Liver (tissue), 8 donors: ENCODE measurements at regions not wholly inside any gene's neighbourhood (a gene's known extent, or its start where the extent isn't known, plus 50 kb on each side); places are given as distances from the start of the nearest gene placed in this dataset.

Experiments
- DNase-seq: peaks from one replicate; pipeline ENCODE4 v3.0.0-alpha.2; 2017; ENCODE audit warnings: low spot score
- H3K27ac ChIP-seq, 2 donors: one replicate each; pipeline ENCODE4 v1.7.0; 2013; ENCODE audit warnings: inconsistent platforms in 2 of 2, low read length in 2 of 2, control low read depth in 1 of 2, low read depth in 1 of 2, mild to moderate bottlenecking in 1 of 2
- H3K27me3 ChIP-seq, 4 donors: one replicate each; pipeline versions ENCODE4 v1.6.1 to v1.7.0; 2013; ENCODE audit warnings: low read length in 3 of 4, inconsistent platforms in 1 of 4, mild to moderate bottlenecking in 1 of 4, moderate library complexity in 1 of 4; ENCODE audit not compliant: control insufficient read depth in 4 of 4, insufficient read depth in 4 of 4
- H3K36me3 ChIP-seq, 4 donors: one replicate each; pipeline versions ENCODE4 v1.6.1 to v1.7.0; 2013; ENCODE audit warnings: low read length in 3 of 4, mild to moderate bottlenecking in 3 of 4, low read depth in 1 of 4, moderate library complexity in 1 of 4; ENCODE audit not compliant: control insufficient read depth in 4 of 4, insufficient read depth in 3 of 4
- H3K4me1 ChIP-seq, 4 donors: one replicate each; pipeline versions ENCODE4 v1.6.1 to v1.7.0; 2013; ENCODE audit warnings: low read length in 3 of 4, mild to moderate bottlenecking in 3 of 4, moderate library complexity in 1 of 4; ENCODE audit not compliant: control insufficient read depth in 4 of 4, insufficient read depth in 4 of 4
- H3K4me3 ChIP-seq, 3 donors: one replicate each; pipeline versions ENCODE4 v1.6.1 to v1.7.0; 2013; ENCODE audit warnings: low read length in 3 of 3, control low read depth in 1 of 3, low read depth in 1 of 3, mild to moderate bottlenecking in 1 of 3
- H3K9ac ChIP-seq, 2 donors: one replicate each; pipeline ENCODE4 v1.7.0; 2013; ENCODE audit warnings: low read length in 2 of 2, mild to moderate bottlenecking in 2 of 2, moderate library complexity in 2 of 2, control low read depth in 1 of 2, low read depth in 1 of 2
- H3K9me3 ChIP-seq, 4 donors: one replicate each; pipeline versions ENCODE4 v1.6.1 to v1.7.0; 2013; ENCODE audit warnings: low read length in 3 of 4; ENCODE audit not compliant: control insufficient read depth in 4 of 4
- EGR1 ChIP-seq, 2 donors: IDR thresholded peaks; 2 replicates each; pipeline ENCODE4 v1.6.1; 2016 to 2018; ENCODE audit warnings: antibody characterized with exemption in 2 of 2, low read depth in 2 of 2
- FOXA2 ChIP-seq: IDR thresholded peaks from 2 replicates; pipeline ENCODE4 v1.6.1; 2016; ENCODE audit warnings: antibody characterized with exemption
- JUND ChIP-seq, 2 donors: IDR thresholded peaks; 2 replicates each; pipeline ENCODE4 v1.6.1; 2016; ENCODE audit warnings: antibody characterized with exemption in 2 of 2
- RAD21 ChIP-seq, 2 donors: IDR thresholded peaks; 2 replicates each; pipeline ENCODE4 v1.6.1; 2016; ENCODE audit warnings: antibody characterized with exemption in 2 of 2, mild to moderate bottlenecking in 2 of 2
- REST ChIP-seq: IDR thresholded peaks from 2 replicates; pipeline ENCODE4 v1.6.1; 2016; ENCODE audit warnings: antibody characterized with exemption, mild to moderate bottlenecking
- RXRA ChIP-seq, 2 donors: IDR thresholded peaks; 2 replicates each; pipeline ENCODE4 v1.6.1; 2017 to 2018; ENCODE audit warnings: antibody characterized with exemption in 2 of 2, mild to moderate bottlenecking in 1 of 2
- SP1 ChIP-seq: IDR thresholded peaks from 2 replicates; pipeline ENCODE4 v1.6.1; 2018; ENCODE audit warnings: antibody characterized with exemption, mild to moderate bottlenecking
- TAF1 ChIP-seq: conservative IDR thresholded peaks from 2 replicates; pipeline ENCODE4 v1.6.1; 2016; ENCODE audit warnings: antibody characterized with exemption, mild to moderate bottlenecking
- WGBS: extraction: QIAGEN DNeasy Blood & Tissue Kit; methylation state at CpG from one replicate; pipeline ENCODE4 v1.1.7; 2013; 5-methylcytosine and 5-hydroxymethylcytosine counted together
- TF ChIP-seq, protein P1 (sequence below): fragments of 150-350 bp; IDR thresholded peaks from 2 replicates; pipeline ENCODE4 v1.5.1; 2017; ENCODE audit warnings: improper control_type of control experiment, low read depth, low read length; ENCODE audit not compliant: missing input control
- TF ChIP-seq, protein P2 (sequence below): IDR thresholded peaks from 2 replicates; pipeline ENCODE4 v1.6.1; 2016; ENCODE audit warnings: antibody characterized with exemption
- donor health status: healthy.
- donor health status: healthy.
- donor health status: healthy.
- donor health status: healthy.
- donor health status: healthy.

- Histone ChIP-seq H3K36me3 (no peaks in the 10 kb centered on the region), H3K27ac (no peak overlapping the region), H3K27me3 (no peaks in the 10 kb centered on the region), H3K9me3 (no peaks in the 10 kb centered on the region), H3K9ac (no peak overlapping the region), H3K4me1 (no peaks in the 10 kb centered on the region), H3K4me3 (no peak overlapping the region)
- no peak for TF ChIP-seq FOXA2
- TF ChIP-seq SP1 = no peak
- no peak for TF ChIP-seq EGR1 (IDR thresholded peaks at IDR 0.05; ENCODE audit: low read depth in 2 of 2)
- no peak for TF ChIP-seq RAD21 (IDR thresholded peaks at IDR 0.05)
- TF ChIP-seq JUND (IDR thresholded peaks at IDR 0.05) = no peak
- 56% methylated on average over 1 of the region's 1 CpG for WGBS
- DNase-seq = no peak
These were observed 1821.6 kb upstream of the C9orf72 start for GRCh38 chr9:29394855-29395254.

DNA sequence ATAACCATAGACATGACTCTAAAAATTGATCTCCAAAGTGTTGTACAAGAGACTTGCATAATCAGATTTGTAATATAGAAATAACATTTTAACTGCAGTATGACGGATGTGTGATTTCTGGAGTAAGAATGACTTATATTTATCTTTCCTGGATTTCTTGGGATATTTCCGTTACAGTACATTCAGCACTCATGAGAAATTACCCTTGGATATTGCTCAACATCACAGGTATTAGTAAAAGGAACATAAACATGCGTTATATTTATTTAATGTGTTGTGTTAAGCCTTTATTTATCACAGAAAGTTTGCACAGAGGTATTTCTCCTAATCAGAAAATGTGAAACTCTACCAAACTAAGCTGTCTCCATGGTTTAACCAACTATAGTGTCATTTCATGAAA lies 1823.9 kb upstream of the C9orf72 start:
- Histone ChIP-seq H3K4me1 (no peaks in the 10 kb centered on the region), H3K9me3 (no peaks in the 10 kb centered on the region), H3K4me3 (no peak overlapping the region), H3K36me3 (no peaks in the 10 kb centered on the region), H3K9ac (no peak overlapping the region), H3K27ac (no peak overlapping the region), H3K27me3 (no peaks in the 10 kb centered on the region)
- no peak for DNase-seq
- TF ChIP-seq TAF1 (no peak), JUND (IDR thresholded peaks at IDR 0.05) (no peak)
- 71% methylated on average over 3 of the region's 3 CpGs for WGBS

DNA sequence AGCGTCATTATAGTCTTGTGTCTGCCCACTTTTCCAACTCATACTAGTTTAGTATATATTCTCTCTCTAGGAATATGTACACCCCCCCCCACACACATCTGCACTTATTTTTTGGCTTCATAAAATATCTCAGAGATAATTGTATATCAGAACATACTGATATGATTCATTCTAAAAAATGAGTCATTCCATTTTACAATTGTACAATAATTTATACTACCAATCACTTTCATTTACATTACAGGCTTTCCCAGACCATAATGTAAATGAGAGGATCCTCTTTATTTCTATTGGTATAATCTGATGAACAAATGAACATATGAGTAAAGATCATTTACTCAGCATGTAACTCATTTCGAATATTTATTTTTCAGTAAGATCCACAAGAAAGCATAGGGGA lies 1842.9 kb upstream of the C9orf72 start:
- Histone ChIP-seq H3K36me3 (no peaks in the 10 kb centered on the region), H3K4me1 (no peaks in the 10 kb centered on the region)
- WGBS = 74% methylated on average over 2 of the region's 2 CpGs

DNA sequence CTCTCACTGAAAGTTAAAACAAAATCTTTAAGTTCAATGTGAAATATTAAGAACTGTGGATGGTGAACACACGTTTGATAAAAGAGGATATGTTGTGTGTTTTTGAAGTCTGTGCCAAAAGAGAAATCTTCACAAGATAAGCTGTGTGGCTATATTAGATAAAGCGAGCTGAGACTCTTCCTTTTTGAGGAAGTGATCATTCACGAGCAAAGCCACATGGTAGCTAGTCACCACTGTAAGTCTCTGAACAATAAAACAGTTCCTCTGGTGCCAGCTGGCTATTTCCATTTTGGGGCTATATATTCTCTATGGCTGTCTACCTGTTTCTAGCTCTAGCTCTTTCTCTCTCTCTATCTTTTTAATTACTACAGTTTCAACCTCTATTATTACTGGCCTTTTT lies 1849.2 kb upstream of the C9orf72 start:
- 32% methylated on average over 3 of the region's 3 CpGs for WGBS
- no peaks in the 10 kb centered on the region for H3K27me3 ChIP-seq
- H3K27ac ChIP-seq = no peak overlapping the region
- no peaks in the 10 kb centered on the region for H3K9me3 ChIP-seq
- no peaks in the 10 kb centered on the region for H3K4me1 ChIP-seq
- TF ChIP-seq REST (no peak), TAF1 (no peak)
- TF ChIP-seq, protein P1, sequence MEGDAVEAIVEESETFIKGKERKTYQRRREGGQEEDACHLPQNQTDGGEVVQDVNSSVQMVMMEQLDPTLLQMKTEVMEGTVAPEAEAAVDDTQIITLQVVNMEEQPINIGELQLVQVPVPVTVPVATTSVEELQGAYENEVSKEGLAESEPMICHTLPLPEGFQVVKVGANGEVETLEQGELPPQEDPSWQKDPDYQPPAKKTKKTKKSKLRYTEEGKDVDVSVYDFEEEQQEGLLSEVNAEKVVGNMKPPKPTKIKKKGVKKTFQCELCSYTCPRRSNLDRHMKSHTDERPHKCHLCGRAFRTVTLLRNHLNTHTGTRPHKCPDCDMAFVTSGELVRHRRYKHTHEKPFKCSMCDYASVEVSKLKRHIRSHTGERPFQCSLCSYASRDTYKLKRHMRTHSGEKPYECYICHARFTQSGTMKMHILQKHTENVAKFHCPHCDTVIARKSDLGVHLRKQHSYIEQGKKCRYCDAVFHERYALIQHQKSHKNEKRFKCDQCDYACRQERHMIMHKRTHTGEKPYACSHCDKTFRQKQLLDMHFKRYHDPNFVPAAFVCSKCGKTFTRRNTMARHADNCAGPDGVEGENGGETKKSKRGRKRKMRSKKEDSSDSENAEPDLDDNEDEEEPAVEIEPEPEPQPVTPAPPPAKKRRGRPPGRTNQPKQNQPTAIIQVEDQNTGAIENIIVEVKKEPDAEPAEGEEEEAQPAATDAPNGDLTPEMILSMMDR = no peak
- H3K4me3 ChIP-seq = no peak overlapping the region
- H3K9ac ChIP-seq = no peak overlapping the region
- no peak for DNase-seq
- no peaks in the 10 kb centered on the region for H3K36me3 ChIP-seq

More for the DNA sequence above, 1842.9 kb upstream of the C9orf72 start:
- DNase-seq = no peak
- no peak for TF ChIP-seq RXRA (IDR thresholded peaks at IDR 0.05)
- TF ChIP-seq, protein P2, sequence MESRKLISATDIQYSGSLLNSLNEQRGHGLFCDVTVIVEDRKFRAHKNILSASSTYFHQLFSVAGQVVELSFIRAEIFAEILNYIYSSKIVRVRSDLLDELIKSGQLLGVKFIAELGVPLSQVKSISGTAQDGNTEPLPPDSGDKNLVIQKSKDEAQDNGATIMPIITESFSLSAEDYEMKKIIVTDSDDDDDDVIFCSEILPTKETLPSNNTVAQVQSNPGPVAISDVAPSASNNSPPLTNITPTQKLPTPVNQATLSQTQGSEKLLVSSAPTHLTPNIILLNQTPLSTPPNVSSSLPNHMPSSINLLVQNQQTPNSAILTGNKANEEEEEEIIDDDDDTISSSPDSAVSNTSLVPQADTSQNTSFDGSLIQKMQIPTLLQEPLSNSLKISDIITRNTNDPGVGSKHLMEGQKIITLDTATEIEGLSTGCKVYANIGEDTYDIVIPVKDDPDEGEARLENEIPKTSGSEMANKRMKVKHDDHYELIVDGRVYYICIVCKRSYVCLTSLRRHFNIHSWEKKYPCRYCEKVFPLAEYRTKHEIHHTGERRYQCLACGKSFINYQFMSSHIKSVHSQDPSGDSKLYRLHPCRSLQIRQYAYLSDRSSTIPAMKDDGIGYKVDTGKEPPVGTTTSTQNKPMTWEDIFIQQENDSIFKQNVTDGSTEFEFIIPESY = no peak
- Histone ChIP-seq H3K9ac (no peak overlapping the region), H3K4me3 (no peak overlapping the region), H3K27me3 (no peaks in the 10 kb centered on the region), H3K9me3 (no peaks in the 10 kb centered on the region), H3K27ac (no peak overlapping the region)
